ENCODE measurements at regions not wholly inside any gene's neighbourhood (a gene's known extent, or its start where the extent isn't known, plus 50 kb on each side); places are given as distances from the start of the nearest gene placed in this dataset.
A peak's percentile ranks its signal among the peaks of the same experiment; 100 is the strongest.

GRCh38 chr11:91932151-91932821 is 292.3 kb upstream of the FAT3 start:
- H3K4me3 ChIP-seq (replicated peaks in 1 of 2; ENCODE audit: low read depth in 2 of 2, low read length in 2 of 2), result no peak overlapping the region
- TF ChIP-seq CTCF (IDR thresholded peaks at IDR 0.05; ENCODE audit: low read depth, low read length), result no peak
- DNase-seq (ENCODE audit: low read depth in 2 of 2), result no peak

GRCh38 chr11:91927448-91927847 is 297.2 kb upstream of the FAT3 start:
- H3K4me3 ChIP-seq (replicated peaks in 1 of 2; ENCODE audit: low read depth in 2 of 2, low read length in 2 of 2), result no peak overlapping the region
- no peak for TF ChIP-seq CTCF (IDR thresholded peaks at IDR 0.05; ENCODE audit: low read depth, low read length)
- no peak for DNase-seq (ENCODE audit: low read depth in 2 of 2)

- no peak for TF ChIP-seq CTCF (IDR thresholded peaks at IDR 0.05; ENCODE audit: low read depth, low read length)
- DNase-seq (ENCODE audit: low read depth in 2 of 2), result peak in 1 of 2 donors; percentile 39
- H3K4me3 ChIP-seq (replicated peaks in 1 of 2; ENCODE audit: low read depth in 2 of 2, low read length in 2 of 2), result no peak overlapping the region
These were observed 297.7 kb upstream of the FAT3 start for GRCh38 chr11:91926965-91927364.

- no peak for TF ChIP-seq CTCF (IDR thresholded peaks at IDR 0.05; ENCODE audit: low read depth, low read length)
- no peak for DNase-seq (ENCODE audit: low read depth in 2 of 2)
- no peak overlapping the region for H3K4me3 ChIP-seq (replicated peaks in 1 of 2; ENCODE audit: low read depth in 2 of 2, low read length in 2 of 2)
These were observed 301.8 kb upstream of the FAT3 start for GRCh38 chr11:91922846-91923245.

GRCh38 chr11:91921974-91922373 is 302.6 kb upstream of the FAT3 start:
- no peak for DNase-seq (ENCODE audit: low read depth in 2 of 2)
- no peak overlapping the region for H3K4me3 ChIP-seq (replicated peaks in 1 of 2; ENCODE audit: low read depth in 2 of 2, low read length in 2 of 2)
- TF ChIP-seq CTCF (IDR thresholded peaks at IDR 0.05; ENCODE audit: low read depth, low read length), result no peak

- TF ChIP-seq CTCF (IDR thresholded peaks at IDR 0.05; ENCODE audit: low read depth, low read length), result no peak
- no peak for DNase-seq (ENCODE audit: low read depth in 2 of 2)
- H3K4me3 ChIP-seq (replicated peaks in 1 of 2; ENCODE audit: low read depth in 2 of 2, low read length in 2 of 2), result no peak overlapping the region
These were observed 311.2 kb upstream of the FAT3 start for GRCh38 chr11:91913407-91913806.

GRCh38 chr11:91912322-91912721 is 312.3 kb upstream of the FAT3 start:
- no peak overlapping the region for H3K4me3 ChIP-seq (replicated peaks in 1 of 2; ENCODE audit: low read depth in 2 of 2, low read length in 2 of 2)
- DNase-seq (ENCODE audit: low read depth in 2 of 2), result no peak
- no peak for TF ChIP-seq CTCF (IDR thresholded peaks at IDR 0.05; ENCODE audit: low read depth, low read length)

All from cardiac fibroblast (primary cell).